GDM1 (cell line): ENCODE measurements at regions not wholly inside any gene's neighbourhood (a gene's known extent, or its start where the extent isn't known, plus 50 kb on each side); places are given as distances from the start of the nearest gene placed in this dataset.

Source experiments
- DNase-seq: peaks from one replicate; lab custom pipeline; 2025; lab: John Stamatoyannopoulos, UW

DNA sequence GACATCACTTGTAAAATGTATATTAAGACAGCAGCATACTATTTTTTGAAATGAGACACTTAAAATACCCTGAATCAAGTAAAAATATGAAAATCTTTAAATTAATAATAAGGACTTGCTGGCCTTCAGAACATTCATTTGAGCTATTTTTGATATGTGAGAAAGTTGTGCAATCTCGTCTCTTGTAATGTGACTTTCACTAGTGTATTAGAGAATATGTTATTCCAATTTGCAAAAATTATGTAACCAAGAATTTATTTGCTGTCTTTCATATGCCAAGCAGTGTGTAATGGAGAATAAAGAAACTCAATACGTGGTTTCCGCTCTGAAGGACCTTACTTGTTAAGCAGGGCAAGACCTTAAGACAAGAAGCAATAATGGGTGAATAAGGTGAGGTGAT lies 375.0 kb upstream of the RUNX1 start:
- no peak for DNase-seq

DNA sequence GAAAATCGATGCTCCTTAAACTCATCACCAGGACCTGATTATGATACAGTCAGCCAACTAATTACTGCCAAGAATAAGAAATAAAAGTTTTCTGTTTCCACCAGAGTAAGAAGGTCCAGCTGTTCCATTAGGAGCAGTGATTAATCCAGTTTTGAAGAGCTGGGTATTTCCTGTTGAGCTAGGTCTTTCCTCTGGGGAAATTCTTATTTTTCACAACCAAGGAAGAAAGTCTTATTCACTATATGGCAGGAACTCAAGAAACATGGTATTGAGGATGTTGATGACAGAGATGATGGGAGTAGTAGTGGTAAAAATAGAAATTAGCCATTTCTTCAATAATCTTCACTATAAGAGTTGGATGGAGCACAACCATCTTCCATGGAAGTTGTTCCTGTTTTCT lies 374.6 kb upstream of the RUNX1 start:
- DNase-seq = no peak

DNA sequence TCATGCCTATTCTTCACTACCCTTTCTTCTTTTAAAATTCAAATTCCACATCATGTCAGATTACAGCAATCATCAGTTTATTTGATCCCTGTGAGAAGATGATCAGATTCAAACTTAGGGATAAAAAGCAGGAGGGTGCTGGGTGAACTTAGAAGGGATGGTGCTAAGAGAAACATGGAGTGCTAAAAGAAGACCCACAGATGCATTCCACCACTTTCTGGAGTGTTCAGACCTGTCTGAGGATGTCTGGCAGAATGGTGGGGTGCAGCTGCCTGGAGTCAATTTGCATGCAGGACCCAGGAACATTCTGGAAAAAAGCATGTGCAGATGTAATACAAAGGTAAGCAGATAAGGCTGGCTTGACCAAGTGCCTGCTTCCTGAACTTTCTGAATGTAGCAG lies 372.9 kb upstream of the RUNX1 start:
- DNase-seq = no peak

DNA sequence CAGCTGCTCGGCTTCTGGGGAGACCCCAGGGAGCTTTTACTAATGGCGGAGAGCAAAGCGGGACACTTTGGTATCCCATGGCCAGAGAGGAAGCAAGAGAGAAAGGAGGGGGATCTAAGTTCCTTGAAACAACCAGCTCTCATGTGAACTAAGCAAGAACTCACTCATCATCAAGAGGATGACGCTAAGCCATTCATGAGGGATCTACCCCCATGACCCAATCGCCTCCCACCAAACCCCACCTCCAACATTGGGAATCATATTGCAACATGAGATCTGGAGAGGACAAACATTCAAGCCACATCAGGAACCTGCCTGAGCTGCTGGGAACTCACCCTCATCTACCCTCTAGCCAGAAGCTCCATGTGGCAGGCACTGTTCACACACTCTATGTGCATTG lies 372.1 kb upstream of the RUNX1 start:
- no peak for DNase-seq

DNA sequence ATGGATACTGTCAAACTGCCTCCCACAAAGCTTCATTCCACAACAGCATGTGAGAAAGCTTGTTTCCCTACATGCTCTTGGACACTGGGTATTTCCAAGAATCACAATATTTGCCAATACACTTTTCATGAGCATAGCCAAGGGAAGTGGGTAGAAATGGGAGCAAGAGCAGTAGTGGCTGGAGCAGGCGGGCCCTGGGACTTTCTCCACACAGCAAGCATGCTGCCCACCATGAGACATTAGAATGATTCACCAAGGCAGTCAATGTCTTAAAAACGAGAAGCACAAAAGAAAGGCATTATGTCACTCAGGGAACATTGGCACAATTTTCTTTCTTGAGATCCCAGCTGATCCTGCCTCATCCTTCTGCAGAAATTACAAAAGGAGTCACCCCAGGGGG lies 371.6 kb upstream of the RUNX1 start:
- DNase-seq = no peak

DNA sequence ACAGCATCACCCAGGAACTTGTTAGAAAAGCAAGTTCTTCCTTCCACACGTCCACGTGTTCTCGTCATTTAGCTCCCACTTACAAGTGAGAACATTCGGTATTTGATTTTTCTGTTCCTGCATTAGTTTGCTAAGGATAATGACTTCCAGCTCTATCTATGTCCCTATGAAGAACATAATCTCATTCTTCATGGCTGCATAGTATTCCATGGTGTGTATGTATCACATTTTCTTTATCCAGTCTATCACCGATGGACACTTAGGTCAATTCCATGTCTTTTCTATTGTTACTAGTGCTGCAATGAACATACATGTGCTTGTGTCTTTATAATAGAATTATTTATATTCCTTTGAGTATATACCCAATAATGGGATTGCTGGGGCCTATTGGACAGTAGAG lies 368.7 kb upstream of the RUNX1 start:
- DNase-seq = no peak

DNA sequence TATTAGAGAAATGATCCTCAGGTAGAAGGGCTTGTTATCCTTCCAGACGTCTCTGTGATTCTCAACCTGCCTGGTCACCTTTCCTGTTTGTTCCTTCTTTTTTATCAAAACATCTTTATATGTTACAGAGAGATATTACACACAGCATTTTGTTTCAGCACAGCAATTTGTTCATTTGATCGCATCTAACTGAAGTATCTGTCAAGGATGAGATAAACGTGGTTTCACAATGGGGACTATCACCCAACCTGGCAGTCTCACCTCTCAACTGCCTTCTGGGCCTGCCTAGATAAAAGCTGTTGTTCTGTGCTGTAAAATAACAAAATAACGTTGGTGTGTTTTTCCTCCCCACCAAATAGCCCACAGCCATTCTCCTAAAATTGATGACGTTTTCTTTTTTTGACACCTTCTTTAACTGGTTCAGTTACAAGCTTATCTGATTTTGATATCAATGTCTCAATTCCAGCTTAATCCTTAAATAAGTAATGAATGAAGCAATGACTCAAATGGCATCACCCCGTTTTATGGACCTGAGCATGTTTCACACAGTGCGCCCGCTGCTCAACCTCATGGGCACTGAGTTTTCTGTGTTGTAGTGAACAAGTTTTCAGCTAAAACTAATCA lies 367.9 kb upstream of the RUNX1 start:
- DNase-seq = no peak

DNA sequence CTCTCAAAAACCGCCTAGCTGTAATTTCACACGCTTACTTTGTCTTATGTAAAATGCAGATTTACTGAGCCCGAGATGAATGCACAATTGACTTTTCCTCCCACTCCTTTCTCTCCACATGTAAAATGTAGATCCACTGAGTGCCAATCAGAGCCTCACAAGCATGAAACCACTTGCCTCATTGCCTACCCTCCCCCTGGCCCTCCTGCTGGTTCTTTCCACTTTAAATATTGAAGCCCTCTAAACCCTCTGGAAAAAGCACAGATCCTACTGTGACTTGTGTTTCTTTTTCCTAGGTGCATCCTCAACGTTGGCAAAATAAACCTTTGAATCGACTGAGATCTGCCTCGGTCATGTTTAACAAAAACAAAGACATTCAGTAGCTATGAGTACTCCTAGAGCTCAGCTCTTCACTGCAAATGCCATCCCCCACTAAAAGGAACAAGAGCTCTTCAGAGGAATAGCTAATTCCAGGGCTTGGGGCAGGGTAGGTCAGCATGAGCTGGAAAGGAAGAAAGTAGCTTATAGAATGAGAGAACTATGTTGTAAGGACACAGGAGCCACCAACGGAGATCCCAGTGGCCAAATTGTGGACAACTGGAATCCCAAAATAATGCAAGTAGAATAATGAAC lies 365.5 kb upstream of the RUNX1 start:
- no peak for DNase-seq

DNA sequence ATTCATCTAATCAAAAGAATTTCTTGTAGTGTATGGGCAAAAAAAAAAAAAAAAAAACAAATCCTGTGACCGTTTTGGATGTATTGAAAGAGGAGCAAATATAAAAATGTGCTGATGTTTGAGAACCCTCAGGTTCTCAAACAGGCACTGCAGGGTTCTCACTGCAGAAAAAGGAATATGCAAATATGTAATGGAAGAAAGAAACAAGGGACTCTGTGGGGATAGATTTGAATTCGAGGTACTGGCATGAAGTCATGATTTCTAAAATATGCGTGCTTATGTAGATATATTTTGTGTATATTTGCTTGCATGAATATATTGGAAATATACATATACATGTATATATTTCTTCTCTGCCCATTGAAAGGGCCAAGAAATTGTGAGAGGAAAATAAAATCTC lies 365.0 kb upstream of the RUNX1 start:
- DNase-seq = no peak

DNA sequence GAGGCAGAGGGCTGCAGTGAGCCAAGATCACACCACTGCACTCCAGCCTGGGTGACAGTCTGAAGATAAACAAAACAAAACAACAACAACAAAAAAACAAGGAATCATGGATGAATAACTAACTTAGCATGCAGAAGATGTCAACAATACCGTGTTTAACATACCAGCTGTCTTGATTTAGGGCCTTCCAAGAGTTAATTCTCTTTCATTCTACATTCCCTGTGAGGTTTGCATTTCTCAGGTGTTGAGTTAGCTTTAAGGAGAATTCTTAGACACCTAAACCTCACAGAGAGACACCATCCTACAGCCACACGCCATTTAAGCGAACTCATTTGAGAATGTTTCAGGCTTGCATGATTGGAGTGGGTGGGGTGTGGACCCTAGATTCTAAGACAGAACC lies 363.1 kb upstream of the RUNX1 start:
- DNase-seq = no peak

DNA sequence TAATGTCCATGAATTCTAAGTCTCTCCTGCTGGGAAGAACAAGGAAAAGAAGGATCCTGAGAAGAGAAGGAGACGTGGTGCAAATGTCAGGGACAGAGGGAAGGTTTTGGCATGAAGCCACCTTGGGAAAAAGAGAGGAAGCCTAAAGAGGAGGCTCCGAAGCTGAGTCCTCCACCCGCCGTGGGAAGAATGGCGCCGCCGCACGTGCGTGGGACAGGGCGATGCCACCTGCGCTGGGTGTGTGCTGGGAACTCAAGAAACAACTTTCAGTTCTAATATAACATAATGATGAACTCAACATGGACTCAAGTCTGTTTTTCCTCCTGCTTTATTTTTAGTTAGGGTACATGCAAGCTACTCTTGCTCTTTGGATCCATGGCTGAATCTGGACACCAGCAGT lies 362.3 kb upstream of the RUNX1 start:
- DNase-seq = no peak

DNA sequence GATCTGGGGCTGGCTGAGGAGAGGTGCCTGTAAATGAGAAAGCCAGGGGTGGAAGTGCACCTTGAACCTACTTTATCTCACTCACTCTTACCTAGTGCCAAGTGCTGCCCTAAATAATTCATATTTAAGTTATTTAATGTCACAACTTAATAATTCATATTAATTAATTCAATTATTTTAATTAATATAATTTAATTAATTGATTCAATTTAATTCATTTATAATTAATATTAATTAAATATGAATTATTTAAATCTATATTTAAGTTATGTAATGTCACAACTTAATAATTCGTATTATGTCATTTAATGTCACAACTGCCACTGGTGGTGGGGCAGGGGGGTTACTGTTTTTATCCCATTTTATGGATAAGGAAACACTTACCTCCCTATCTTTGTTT lies 361.6 kb upstream of the RUNX1 start:
- DNase-seq = no peak

DNA sequence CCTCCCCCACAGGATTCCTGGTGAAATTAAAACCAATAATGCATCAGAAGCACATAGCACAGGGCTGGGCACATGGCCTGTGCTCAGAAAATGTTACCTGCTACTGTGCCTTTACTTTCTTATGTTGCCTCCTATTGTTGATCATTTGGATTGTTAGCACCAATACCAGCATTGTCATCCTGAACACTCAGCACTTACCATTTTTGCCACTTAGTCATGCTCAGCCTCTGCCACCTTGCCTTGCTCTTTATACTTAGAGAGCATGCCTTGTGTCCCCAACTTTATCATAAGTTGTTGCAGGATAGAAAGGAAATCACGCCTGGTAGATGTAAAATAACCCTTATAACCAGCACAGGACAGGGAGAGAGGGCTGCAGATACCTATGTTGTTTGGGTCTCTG lies 361.0 kb upstream of the RUNX1 start:
- no peak for DNase-seq

DNA sequence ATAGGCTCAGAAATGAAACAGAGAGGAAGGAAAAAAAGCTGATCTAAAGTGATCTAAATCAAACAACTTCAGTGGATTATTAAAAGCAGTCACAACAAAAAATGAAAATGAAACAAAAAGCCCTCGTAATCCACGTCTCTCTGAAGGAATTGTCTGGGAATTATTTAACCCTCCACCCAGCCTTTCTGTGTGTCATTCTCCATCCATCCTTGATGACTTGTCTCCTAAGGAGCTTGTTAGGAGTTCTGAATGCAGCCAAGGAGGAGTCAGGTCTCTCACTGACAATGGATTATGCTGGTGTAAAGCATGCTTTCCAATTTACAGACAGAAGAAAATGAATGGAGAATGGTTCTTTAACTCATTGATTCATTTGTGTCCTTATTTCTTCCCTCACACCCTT lies 359.3 kb upstream of the RUNX1 start:
- no peak for DNase-seq

DNA sequence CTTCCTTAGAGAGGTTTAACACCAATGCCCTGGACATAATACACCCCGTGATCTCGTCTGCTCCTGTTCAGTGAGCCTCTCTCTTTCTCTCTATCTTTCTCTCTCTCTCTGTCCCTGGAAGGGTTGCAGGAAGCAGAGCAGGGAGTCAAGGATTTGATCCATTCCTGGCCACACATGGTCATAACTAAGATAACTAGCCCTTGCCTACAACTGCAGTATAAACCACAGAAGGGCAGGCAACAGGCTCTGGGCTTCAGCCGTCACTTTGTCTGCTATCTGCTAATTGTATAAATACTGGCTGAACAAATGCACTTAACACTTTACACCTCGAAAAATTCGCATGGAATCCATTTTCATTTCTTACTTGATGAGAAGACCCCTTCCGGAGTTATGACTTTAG lies 357.5 kb upstream of the RUNX1 start:
- no peak for DNase-seq

DNA sequence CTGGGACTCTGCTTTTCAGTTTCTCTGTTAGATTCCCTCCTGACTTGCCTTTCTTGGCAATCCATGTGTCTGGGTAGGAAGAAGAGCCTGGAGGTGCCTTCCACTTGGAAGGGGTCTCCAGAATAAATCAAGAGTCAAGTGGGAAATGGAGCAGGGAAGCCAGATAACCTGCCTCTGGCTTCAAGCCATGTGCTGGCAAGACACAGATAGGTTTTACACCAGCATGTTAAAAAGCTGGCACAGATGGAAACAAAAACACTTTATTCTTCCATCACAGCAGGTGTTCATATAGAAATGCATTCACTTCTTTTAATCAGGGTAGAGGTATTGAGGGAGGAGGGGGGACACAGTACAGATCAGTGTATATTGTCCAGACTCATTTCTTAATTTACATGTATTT lies 356.9 kb upstream of the RUNX1 start:
- DNase-seq = no peak

DNA sequence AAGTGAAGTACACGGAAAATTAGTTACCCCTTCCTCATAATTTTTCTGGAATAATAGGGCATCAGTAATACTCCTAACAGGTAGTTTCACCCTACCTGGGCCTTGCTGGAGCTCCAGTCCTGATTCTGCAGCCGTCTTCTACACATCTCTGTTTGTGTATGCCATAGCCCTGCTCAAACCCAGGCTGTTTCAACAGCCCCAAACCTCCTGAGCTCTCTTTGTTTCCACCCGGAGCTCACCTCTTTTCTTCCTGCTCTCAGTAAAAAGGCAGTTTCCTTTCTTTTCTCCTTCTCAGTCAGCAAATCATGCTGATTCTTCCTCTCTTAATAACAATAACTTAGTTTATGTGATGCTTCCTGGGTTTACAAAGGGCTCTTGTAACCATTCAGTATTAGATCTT lies 355.1 kb upstream of the RUNX1 start:
- no peak for DNase-seq

DNA sequence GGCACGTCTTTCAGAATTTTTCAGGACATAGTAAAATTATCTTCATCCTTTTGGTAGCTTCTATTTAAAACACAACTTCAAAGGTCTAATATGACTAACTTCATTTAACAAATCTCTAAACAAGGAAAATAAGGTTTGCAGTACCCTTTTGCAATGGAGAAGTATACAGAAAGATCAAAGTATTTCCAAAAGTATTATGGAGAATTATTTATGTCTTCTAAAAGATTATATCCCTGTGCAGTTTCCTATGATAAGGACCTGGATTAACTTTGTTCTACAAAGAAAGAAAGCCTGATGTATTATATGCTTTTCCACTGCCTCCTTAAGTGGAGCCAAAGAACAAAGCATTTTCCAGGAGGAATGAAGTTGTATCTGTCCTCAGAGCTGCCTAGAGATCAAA lies 353.0 kb upstream of the RUNX1 start:
- DNase-seq = no peak

DNA sequence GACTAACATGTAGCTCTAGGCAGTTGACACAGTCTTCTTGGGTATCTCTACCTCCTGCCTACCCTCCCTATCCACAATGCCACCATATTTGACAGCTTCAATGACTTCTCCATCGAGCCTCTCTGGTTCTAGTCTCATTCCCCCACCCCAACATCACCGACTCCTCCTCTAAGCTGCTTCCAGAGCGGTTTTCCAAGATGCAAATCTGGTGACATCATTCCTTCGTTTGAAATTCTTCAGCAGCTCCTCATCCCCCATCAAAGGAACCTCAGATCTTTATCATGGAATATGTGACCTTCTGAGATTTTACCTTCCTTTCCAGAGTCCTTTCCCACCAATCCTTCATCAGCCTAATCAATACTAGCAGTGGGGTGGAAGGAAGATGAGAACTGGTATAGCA lies 352.4 kb upstream of the RUNX1 start:
- DNase-seq = no peak

DNA sequence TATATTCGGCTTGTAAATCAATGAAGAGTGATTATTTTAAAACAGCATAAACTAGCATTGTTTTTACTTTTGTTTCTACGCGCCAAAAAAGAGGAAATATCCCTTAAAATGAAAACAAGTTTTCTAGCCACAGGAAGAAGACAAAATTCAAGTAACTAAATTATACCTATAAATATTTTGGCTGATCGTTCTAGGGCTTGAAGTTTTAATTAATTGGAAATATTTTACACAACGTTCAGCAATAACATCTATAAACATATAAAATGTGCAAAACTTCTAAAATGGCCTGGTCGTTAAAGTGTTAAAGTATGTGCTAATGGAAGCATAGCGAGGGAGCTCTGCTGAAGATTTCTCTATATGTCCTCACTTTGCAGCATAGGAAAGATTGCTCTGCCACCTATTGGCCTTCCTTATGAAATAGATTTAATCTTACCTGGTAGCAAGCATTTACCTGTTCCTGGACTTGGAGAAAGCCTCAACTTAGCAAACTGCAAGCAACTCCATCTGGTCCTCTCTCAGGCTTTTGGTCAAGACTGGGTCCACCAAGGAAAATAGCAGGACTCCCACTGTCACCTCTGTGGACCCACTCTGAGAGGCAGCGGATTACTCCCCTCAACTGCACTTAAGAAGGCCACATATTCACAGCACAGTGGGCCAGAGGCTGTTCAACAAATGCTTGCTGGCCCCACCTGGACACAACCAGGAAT lies 351.3 kb upstream of the RUNX1 start:
- peak; percentile 62 for DNase-seq

DNA sequence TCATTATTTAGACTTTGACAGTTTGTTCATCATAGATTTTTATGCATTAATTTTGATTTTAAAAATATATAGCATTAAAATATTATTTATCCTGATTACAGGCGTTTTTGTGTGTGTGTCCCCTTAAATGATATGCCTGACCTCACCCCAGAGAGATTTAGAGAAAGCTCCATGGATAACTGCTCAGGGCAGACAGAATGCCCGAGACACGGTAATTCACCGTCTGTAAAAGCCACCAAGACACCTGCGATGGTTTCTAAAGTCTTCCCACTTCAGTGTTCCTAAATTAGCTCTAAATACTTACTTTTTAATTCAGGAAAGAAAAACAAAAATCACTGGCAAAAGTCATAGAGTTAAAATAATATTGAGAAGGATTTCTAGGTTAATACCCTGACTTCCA lies 350.6 kb upstream of the RUNX1 start:
- no peak for DNase-seq

DNA sequence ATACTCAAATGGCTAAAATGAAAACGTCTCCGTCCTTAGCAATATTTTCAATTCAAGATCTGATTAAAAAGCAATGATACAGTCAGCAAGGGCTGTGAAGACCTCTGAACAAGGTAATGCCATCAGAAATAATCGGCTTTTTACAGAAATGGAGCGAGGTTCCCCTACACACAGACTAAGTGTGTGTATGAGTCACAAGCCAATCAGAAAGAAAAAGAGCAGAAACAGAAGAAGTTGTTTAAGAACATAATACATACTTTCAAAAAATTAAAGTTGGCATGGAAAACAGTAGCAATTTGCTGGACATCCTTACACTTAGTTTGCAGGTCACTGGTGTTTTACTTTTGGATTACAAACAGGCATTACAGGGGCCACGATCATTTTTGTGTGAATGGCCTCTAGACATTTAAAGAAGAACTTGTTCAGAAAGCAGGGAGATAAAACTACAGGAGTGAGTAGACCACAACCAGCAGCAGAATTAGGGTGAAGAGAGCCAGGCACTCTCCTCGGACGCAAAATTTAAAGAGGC lies 350.0 kb upstream of the RUNX1 start:
- no peak for DNase-seq

DNA sequence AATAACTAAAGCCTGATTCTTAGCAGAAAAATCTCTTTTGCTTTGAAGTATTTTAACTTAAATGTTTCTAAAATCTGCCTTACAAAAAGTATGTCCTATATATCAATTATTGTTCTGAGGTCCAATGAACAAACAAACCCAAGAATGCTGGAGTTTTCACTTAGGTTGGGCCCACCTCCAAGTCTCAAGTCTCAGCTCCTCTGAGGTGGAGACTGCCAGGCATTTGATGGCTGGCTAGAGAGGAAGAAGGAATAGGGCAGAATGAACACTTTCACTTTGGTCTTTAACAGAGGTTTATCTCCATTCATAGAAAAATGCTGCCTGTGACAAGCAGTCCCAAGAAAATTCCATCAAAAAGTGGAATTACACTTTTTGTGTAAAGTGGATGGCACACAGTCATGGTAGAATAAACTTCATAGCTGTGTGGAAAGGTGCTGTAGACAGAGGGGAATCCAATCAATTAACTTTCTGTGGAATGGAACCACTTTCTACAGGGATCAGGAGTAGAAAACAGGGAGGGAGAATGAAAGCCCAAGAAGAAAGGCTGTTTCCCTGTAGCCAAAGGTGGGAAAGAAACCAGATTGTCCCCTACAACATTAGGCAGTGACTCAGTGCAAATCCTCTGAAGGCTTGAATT lies 349.4 kb upstream of the RUNX1 start:
- DNase-seq = no peak
